HG02759 (cell line): ENCODE measurements at regions not wholly inside any gene's neighbourhood (a gene's known extent, or its start where the extent isn't known, plus 50 kb on each side); places are given as distances from the start of the nearest gene placed in this dataset.
"Not testable (repeated sequence)": the region's sequence is repeated elsewhere in the genome, so short reads cannot be mapped to it uniquely, and the experiment has no call there.

Source experiments
- ATAC-seq: cut with Tn5 transposase; IDR thresholded peaks from one replicate; pipeline ENCODE4 v1.9.1; 2021; ENCODE audit warnings: mild to moderate bottlenecking, moderate library complexity; ENCODE audit not compliant: unreplicated experiment

- no peak for ATAC-seq
These were observed 114.0 kb downstream of the DACT1 start for GRCh38 chr14:58751788-58752187.

- ATAC-seq: no peak
These were observed 114.5 kb downstream of the DACT1 start for GRCh38 chr14:58752289-58752688.

- ATAC-seq: no peak
These were observed 115.0 kb downstream of the DACT1 start for GRCh38 chr14:58752771-58753201.

- no peak for ATAC-seq
These were observed 117.5 kb downstream of the DACT1 start for GRCh38 chr14:58755031-58755925.

GRCh38 chr14:58760121-58760520 is 122.4 kb downstream of the DACT1 start:
- ATAC-seq: no peak

- no peak for ATAC-seq
These were observed 124.9 kb downstream of the DACT1 start for GRCh38 chr14:58762629-58763028.

GRCh38 chr14:58763210-58763609 is 125.4 kb downstream of the DACT1 start:
- no peak for ATAC-seq

GRCh38 chr14:58765418-58765831 is 127.7 kb downstream of the DACT1 start:
- no peak for ATAC-seq

- no peak for ATAC-seq
These were observed 128.1 kb downstream of the DACT1 start for GRCh38 chr14:58765843-58766242.

GRCh38 chr14:58769011-58769643 is 131.4 kb downstream of the DACT1 start:
- ATAC-seq: no peak

- no peak for ATAC-seq
These were observed 132.0 kb downstream of the DACT1 start for GRCh38 chr14:58769771-58770170.

- no peak for ATAC-seq
These were observed 132.8 kb downstream of the DACT1 start for GRCh38 chr14:58770491-58770982.

GRCh38 chr14:58771016-58771415 is 133.3 kb downstream of the DACT1 start:
- no peak for ATAC-seq

- no peak for ATAC-seq
These were observed 134.4 kb downstream of the DACT1 start for GRCh38 chr14:58772116-58772515.

GRCh38 chr14:58772794-58773620 is 135.2 kb downstream of the DACT1 start:
- ATAC-seq: no peak

GRCh38 chr14:58774531-58774930 is 136.8 kb downstream of the DACT1 start:
- ATAC-seq: no peak

GRCh38 chr14:58775130-58775529 is 137.4 kb downstream of the DACT1 start:
- ATAC-seq: not testable (repeated sequence)

- no peak for ATAC-seq
These were observed 138.8 kb downstream of the DACT1 start for GRCh38 chr14:58776516-58776915.

GRCh38 chr14:58777541-58777979 is 139.8 kb downstream of the DACT1 start:
- no peak for ATAC-seq

- ATAC-seq: no peak
These were observed 140.4 kb downstream of the DACT1 start for GRCh38 chr14:58778202-58778601.

- no peak for ATAC-seq
These were observed 141.6 kb downstream of the DACT1 start for GRCh38 chr14:58779376-58779775.
